ENCODE measurements at regions not wholly inside any gene's neighbourhood (a gene's known extent, or its start where the extent isn't known, plus 50 kb on each side); places are given as distances from the start of the nearest gene placed in this dataset.
"Not testable (repeated sequence)": the region's sequence is repeated elsewhere in the genome, so short reads cannot be mapped to it uniquely, and the experiment has no call there.

GRCh38 chr1:212173567-212173966, 111.6 kb upstream of the PPP2R5A start:
- no peaks in the 10 kb centered on the region for H3K4me1 Mint-ChIP-seq (ENCODE audit: low read depth)
- no peaks in the 10 kb centered on the region for H3K27me3 Mint-ChIP-seq
- H3K36me3 Mint-ChIP-seq (ENCODE audit: low read depth), result no peaks in the 10 kb centered on the region
- H3K4me3 ChIP-seq (ENCODE audit: low read length), result no peak overlapping the region
- H3K9me3 Mint-ChIP-seq, result no peaks in the 10 kb centered on the region
- DNase-seq (no peak), ATAC-seq (ENCODE audit: poor library complexity) (no peak)
- no peaks in the 10 kb centered on the region for H3K4me1 ChIP-seq (ENCODE audit: insufficient read depth, low read length)
- H3K4me3 Mint-ChIP-seq, result no peak overlapping the region
- no peak overlapping the region for H3K27ac Mint-ChIP-seq
- ChIA-PET CTCF (no interaction called here), POLR2A (no interaction called here)
- no peak for TF ChIP-seq CTCF (IDR thresholded peaks at IDR 0.05)
- no peaks in the 10 kb centered on the region for H3K9me3 ChIP-seq (ENCODE audit: control insufficient read depth in 1 of 2, insufficient read depth in 1 of 2, low read length in 2 of 2)
- H3K27me3 ChIP-seq (ENCODE audit: control insufficient read depth in 1 of 2, insufficient read depth in 2 of 2, low read length in 2 of 2), result no peaks in the 10 kb centered on the region
- no peak overlapping the region for H3K27ac ChIP-seq (ENCODE audit: low read depth in 1 of 2, low read length in 2 of 2)
- H3K36me3 ChIP-seq (ENCODE audit: insufficient read depth, low read length), result no peaks in the 10 kb centered on the region
- intact Hi-C loops (cut with DNase I, micrococcal nuclease), result no loop called here

GRCh38 chr1:212174295-212174694, 110.9 kb upstream of the PPP2R5A start:
- H3K27ac ChIP-seq (ENCODE audit: low read depth in 1 of 2, low read length in 2 of 2); H3K9me3 Mint-ChIP-seq; H3K27me3 Mint-ChIP-seq; H3K27ac Mint-ChIP-seq; H3K4me3 ChIP-seq (ENCODE audit: low read length); H3K9me3 ChIP-seq (ENCODE audit: control insufficient read depth in 1 of 2, insufficient read depth in 1 of 2, low read length in 2 of 2); ATAC-seq (ENCODE audit: poor library complexity); H3K4me1 ChIP-seq (ENCODE audit: insufficient read depth, low read length); intact Hi-C loops (cut with DNase I, micrococcal nuclease); H3K27me3 ChIP-seq (ENCODE audit: control insufficient read depth in 1 of 2, insufficient read depth in 2 of 2, low read length in 2 of 2); H3K36me3 ChIP-seq (ENCODE audit: insufficient read depth, low read length); H3K4me1 Mint-ChIP-seq (ENCODE audit: low read depth); POLR2A ChIA-PET; DNase-seq; H3K36me3 Mint-ChIP-seq (ENCODE audit: low read depth); CTCF ChIA-PET; H3K4me3 Mint-ChIP-seq: not testable (repeated sequence)

GRCh38 chr1:212177542-212177941, 107.7 kb upstream of the PPP2R5A start:
- H3K27me3 Mint-ChIP-seq, result no peaks in the 10 kb centered on the region
- DNase-seq, result no peak
- no peaks in the 10 kb centered on the region for H3K4me1 Mint-ChIP-seq (ENCODE audit: low read depth)
- no peak overlapping the region for H3K4me3 Mint-ChIP-seq
- ChIA-PET CTCF (no interaction called here), POLR2A (no interaction called here)
- H3K9me3 ChIP-seq (ENCODE audit: control insufficient read depth in 1 of 2, insufficient read depth in 1 of 2, low read length in 2 of 2), result no peaks in the 10 kb centered on the region
- H3K9me3 Mint-ChIP-seq, result no peaks in the 10 kb centered on the region
- H3K36me3 ChIP-seq (ENCODE audit: insufficient read depth, low read length), result no peaks in the 10 kb centered on the region
- ATAC-seq (ENCODE audit: poor library complexity), result no peak
- no peak overlapping the region for H3K27ac Mint-ChIP-seq
- intact Hi-C loops (cut with DNase I, micrococcal nuclease), result no loop called here
- no peaks in the 10 kb centered on the region for H3K4me1 ChIP-seq (ENCODE audit: insufficient read depth, low read length)
- no peak for TF ChIP-seq CTCF (IDR thresholded peaks at IDR 0.05)
- no peaks in the 10 kb centered on the region for H3K36me3 Mint-ChIP-seq (ENCODE audit: low read depth)
- no peak overlapping the region for H3K27ac ChIP-seq (ENCODE audit: low read depth in 1 of 2, low read length in 2 of 2)
- H3K27me3 ChIP-seq (ENCODE audit: control insufficient read depth in 1 of 2, insufficient read depth in 2 of 2, low read length in 2 of 2), result no peaks in the 10 kb centered on the region
- no peak overlapping the region for H3K4me3 ChIP-seq (ENCODE audit: low read length)

GRCh38 chr1:212178851-212179250, 106.4 kb upstream of the PPP2R5A start:
- POLR2A ChIA-PET, result no interaction called here
- intact Hi-C loops (cut with DNase I, micrococcal nuclease), result no loop called here
- no peaks in the 10 kb centered on the region for H3K4me1 Mint-ChIP-seq (ENCODE audit: low read depth)
- DNase-seq, result no peak
- CTCF ChIA-PET, result no interaction called here
- Histone ChIP-seq H3K27ac (ENCODE audit: low read depth in 1 of 2, low read length in 2 of 2) (no peak overlapping the region), H3K4me1 (ENCODE audit: insufficient read depth, low read length) (no peaks in the 10 kb centered on the region), H3K4me3 (ENCODE audit: low read length) (no peak overlapping the region), H3K9me3 (ENCODE audit: control insufficient read depth in 1 of 2, insufficient read depth in 1 of 2, low read length in 2 of 2) (no peaks in the 10 kb centered on the region), H3K27me3 (ENCODE audit: control insufficient read depth in 1 of 2, insufficient read depth in 2 of 2, low read length in 2 of 2) (no peaks in the 10 kb centered on the region), H3K36me3 (ENCODE audit: insufficient read depth, low read length) (no peaks in the 10 kb centered on the region)
- H3K27me3 Mint-ChIP-seq, result no peaks in the 10 kb centered on the region
- H3K36me3 Mint-ChIP-seq (ENCODE audit: low read depth), result no peaks in the 10 kb centered on the region
- no peaks in the 10 kb centered on the region for H3K9me3 Mint-ChIP-seq
- ATAC-seq (ENCODE audit: poor library complexity), result no peak
- H3K4me3 Mint-ChIP-seq, result no peak overlapping the region
- H3K27ac Mint-ChIP-seq, result no peak overlapping the region
- no peak for TF ChIP-seq CTCF (IDR thresholded peaks at IDR 0.05)
